Thyroid gland (tissue), 4 donors: ENCODE measurements at regions not wholly inside any gene's neighbourhood (a gene's known extent, or its start where the extent isn't known, plus 50 kb on each side); places are given as distances from the start of the nearest gene placed in this dataset.
"Not testable (repeated sequence)": the region's sequence is repeated elsewhere in the genome, so short reads cannot be mapped to it uniquely, and the experiment has no call there.

ENCODE experiments used
- DNase-seq, 2 donors: peaks; one replicate each; pipeline ENCODE4 v3.0.0-alpha.2; 2019
- H3K27ac ChIP-seq, 3 donors: fragments of 200-600 bp; sonication (generic); 1 replicate in 2 of 3; 2 replicates in 1 of 3; pipeline ENCODE4 v1.5.1; 2016 to 2019; ENCODE audit warnings: mild to moderate bottlenecking in 1 of 3, moderate library complexity in 1 of 3
- H3K27me3 ChIP-seq: fragments of 200-600 bp; sonication (generic); one replicate; pipeline ENCODE4 v1.5.1; 2019
- H3K36me3 ChIP-seq, 2 donors: fragments of 200-600 bp; sonication (generic); one replicate each; pipeline ENCODE4 v1.5.1; 2016 to 2019
- H3K4me1 ChIP-seq, 2 donors: fragments of 200-600 bp; sonication (generic); one replicate each; pipeline ENCODE4 v1.5.1; 2017 to 2019
- H3K4me3 ChIP-seq, 3 donors: fragments of 200-600 bp; sonication (generic); replicated peaks in 1 of 3; 1 replicate in 2 of 3; 2 replicates in 1 of 3; pipeline ENCODE4 v1.5.1; 2016; ENCODE audit warnings: mild to moderate bottlenecking in 1 of 3
- H3K9me3 ChIP-seq: fragments of 200-600 bp; sonication (generic); one replicate; pipeline ENCODE4 v1.5.1; 2017
- POLR2A ChIP-seq, 2 donors: fragments of 450-650 bp; IDR thresholded peaks; one replicate each; pipeline ENCODE4 v1.6.1; 2017; ENCODE audit warnings: antibody characterized with exemption in 2 of 2, mild to moderate bottlenecking in 2 of 2, moderate library complexity in 1 of 2
- whole genome bisulfite sequencing, 2 donors: methylation state at CpG; one replicate each; pipeline ENCODE4 v1.1.5; 2017; 5-methylcytosine and 5-hydroxymethylcytosine counted together
- intact Hi-C: fragments of 100-400 bp; cut with DNase I; formaldehyde crosslinking; loops from one replicate; pipeline ENCODE4 v1.15.1; 2023
- TF ChIP-seq, protein P1 (sequence below), 6 experiments: fragments of 200-600 bp in 3 of 6; fragments of 450-650 bp in 3 of 6; sonication (generic) in 3 of 6; IDR thresholded peaks; one replicate each; pipeline ENCODE4 v1.5.1; 2016 to 2019; ENCODE audit warnings: antibody characterized with exemption in 6 of 6, mild to moderate bottlenecking in 2 of 6, inconsistent platforms in 1 of 6, moderate library complexity in 1 of 6

DNA sequence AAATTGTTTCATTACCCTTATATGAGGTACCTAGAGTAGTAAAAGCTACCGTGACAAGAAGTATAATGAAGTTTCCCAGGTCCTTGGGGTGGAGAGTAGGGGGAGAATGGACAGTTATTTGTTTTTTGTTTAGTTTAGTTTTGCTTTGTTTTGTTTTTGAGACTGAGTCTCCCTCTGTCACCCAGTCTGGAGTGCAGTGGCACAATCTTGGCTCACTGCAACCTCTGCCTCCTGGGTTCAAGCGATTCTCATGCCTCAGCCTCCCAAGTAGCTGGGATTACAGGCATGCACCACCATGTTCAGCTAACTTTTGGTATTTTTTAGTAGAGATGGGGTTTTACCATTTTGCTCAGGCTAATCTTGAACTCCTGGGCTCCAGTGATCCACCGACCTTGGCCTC lies 94.2 kb downstream of the VPREB1 start:
- H3K4me1 ChIP-seq, H3K4me3 ChIP-seq, intact Hi-C loops, DNase-seq, H3K27ac ChIP-seq, H3K9me3 ChIP-seq, H3K36me3 ChIP-seq, H3K27me3 ChIP-seq: not testable (repeated sequence)
- 65 to 82% methylated on average over 3 of the region's 3 CpGs for WGBS, 2 donors

GRCh38 chr22:22341736-22342135 lies 97.2 kb downstream of the VPREB1 start:
- no peak overlapping the region for H3K4me3 ChIP-seq
- H3K27ac ChIP-seq: no peak overlapping the region
- TF ChIP-seq, protein P1, sequence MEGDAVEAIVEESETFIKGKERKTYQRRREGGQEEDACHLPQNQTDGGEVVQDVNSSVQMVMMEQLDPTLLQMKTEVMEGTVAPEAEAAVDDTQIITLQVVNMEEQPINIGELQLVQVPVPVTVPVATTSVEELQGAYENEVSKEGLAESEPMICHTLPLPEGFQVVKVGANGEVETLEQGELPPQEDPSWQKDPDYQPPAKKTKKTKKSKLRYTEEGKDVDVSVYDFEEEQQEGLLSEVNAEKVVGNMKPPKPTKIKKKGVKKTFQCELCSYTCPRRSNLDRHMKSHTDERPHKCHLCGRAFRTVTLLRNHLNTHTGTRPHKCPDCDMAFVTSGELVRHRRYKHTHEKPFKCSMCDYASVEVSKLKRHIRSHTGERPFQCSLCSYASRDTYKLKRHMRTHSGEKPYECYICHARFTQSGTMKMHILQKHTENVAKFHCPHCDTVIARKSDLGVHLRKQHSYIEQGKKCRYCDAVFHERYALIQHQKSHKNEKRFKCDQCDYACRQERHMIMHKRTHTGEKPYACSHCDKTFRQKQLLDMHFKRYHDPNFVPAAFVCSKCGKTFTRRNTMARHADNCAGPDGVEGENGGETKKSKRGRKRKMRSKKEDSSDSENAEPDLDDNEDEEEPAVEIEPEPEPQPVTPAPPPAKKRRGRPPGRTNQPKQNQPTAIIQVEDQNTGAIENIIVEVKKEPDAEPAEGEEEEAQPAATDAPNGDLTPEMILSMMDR (IDR thresholded peaks at IDR 0.05): no peak
- TF ChIP-seq POLR2A (IDR thresholded peaks at IDR 0.05): no peak
- DNase-seq: no peak
- intact Hi-C loops: no loop called here
- no peaks in the 10 kb centered on the region for H3K9me3 ChIP-seq
- H3K4me1 ChIP-seq: peaks cover 0 to 6% of the 10 kb centered on the region in 2 donors
- no peaks in the 10 kb centered on the region for H3K36me3 ChIP-seq
- 73 to 74% methylated on average over 4 of the region's 4 CpGs for WGBS, 2 donors
- no peaks in the 10 kb centered on the region for H3K27me3 ChIP-seq

DNA sequence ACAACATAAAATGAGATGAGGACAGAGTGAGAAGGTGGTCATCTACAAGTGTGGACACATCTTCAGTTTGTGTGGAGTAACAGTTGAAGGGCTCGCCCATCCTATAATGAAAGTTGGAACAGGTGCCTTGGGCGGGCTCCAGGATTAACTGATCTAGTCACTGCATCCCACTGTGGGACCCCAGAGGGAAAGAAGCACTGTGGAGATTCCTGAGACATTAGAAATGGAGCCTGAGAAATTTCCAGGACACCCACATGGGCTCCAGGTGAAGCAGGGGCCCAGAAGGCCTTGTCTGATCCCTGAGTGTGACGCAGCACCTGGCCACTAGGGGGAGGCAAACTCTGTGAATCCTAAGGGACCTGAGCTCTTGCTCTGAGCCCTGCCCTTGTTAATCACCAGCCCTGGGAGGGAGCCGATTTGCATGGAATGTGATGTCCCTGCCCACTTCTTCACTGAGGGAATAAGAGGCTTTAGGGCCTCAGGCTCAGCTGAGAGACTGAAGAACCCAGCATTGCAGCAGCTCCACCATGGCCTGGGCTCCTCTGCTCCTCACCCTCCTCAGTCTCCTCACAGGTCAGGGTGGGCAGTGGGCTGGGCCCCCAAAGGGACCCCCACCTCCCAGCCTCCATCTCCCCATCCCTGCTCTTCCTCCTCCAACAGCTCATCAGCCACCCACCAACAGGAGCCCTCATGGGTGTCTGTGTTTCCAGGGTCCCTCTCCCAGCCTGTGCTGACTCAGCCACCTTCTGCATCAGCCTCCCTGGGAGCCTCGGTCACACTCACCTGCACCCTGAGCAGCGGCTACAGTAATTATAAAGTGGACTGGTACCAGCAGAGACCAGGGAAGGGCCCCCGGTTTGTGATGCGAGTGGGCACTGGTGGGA lies 98.4 kb downstream of the VPREB1 start:
- TF ChIP-seq POLR2A (IDR thresholded peaks at IDR 0.05): no peak
- TF ChIP-seq, protein P1 (IDR thresholded peaks at IDR 0.05): peak; percentile 74 to 96 (median 84)
- Histone ChIP-seq H3K27me3 (no peaks in the 10 kb centered on the region), H3K27ac (no peak overlapping the region), H3K4me3 (no peak overlapping the region), H3K36me3 (no peaks in the 10 kb centered on the region), H3K4me1 (peaks cover 0 to 6% of the 10 kb centered on the region in 2 donors), H3K9me3 (no peaks in the 10 kb centered on the region)
- intact Hi-C loops: no loop called here
- DNase-seq: peak; percentile 87 to 95
- WGBS, 2 donors: 57 to 61% methylated on average over 6 to 7 of the region's 8 CpGs

DNA sequence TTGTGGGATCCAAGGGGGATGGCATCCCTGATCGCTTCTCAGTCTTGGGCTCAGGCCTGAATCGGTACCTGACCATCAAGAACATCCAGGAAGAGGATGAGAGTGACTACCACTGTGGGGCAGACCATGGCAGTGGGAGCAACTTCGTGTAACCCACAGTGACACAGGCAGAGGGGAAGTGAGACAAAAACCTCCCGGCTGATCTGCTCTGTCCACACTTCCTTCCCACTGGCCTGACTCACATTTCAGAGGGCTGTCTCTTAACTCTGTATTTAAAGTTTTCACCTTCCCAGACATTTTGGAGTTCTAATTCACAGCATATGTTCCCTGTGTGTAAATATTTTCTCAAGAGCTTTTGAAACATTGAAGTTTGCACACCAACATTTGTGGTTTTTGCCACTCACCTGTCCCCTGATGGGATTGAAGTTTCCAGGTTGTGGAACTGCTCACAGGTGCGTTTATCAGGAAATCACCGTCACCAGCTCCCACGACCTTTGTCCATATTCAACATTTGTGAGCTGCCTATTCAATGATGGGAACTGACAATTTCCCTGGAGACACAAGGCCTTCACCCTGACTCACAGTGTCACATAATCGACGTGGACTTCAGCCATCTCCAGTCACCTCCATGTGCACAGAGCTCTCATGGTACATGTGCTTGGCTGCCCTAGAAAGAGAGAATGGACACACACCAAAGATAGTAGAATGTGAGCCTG lies 99.2 kb downstream of the VPREB1 start:
- no peak overlapping the region for H3K27ac ChIP-seq
- H3K27me3 ChIP-seq: no peaks in the 10 kb centered on the region
- intact Hi-C loops: no loop called here
- H3K4me1 ChIP-seq: peaks cover 0 to 6% of the 10 kb centered on the region in 2 donors
- 77 to 78% methylated on average over 9 of the region's 9 CpGs for WGBS, 2 donors
- TF ChIP-seq, protein P1 (IDR thresholded peaks at IDR 0.05): no peak
- TF ChIP-seq POLR2A (IDR thresholded peaks at IDR 0.05): no peak
- no peaks in the 10 kb centered on the region for H3K9me3 ChIP-seq
- H3K36me3 ChIP-seq: no peaks in the 10 kb centered on the region
- H3K4me3 ChIP-seq: no peak overlapping the region
- no peak for DNase-seq

GRCh38 chr22:22344430-22344829 lies 99.8 kb downstream of the VPREB1 start:
- H3K27me3 ChIP-seq: no peaks in the 10 kb centered on the region
- WGBS, 2 donors: 69 to 85% methylated on average over 4 to 5 of the region's 5 CpGs
- H3K4me1 ChIP-seq: peaks cover 0 to 6% of the 10 kb centered on the region in 2 donors
- intact Hi-C loops: no loop called here
- H3K36me3 ChIP-seq: no peaks in the 10 kb centered on the region
- H3K27ac ChIP-seq: no peak overlapping the region
- TF ChIP-seq POLR2A (IDR thresholded peaks at IDR 0.05): no peak
- TF ChIP-seq, protein P1 (IDR thresholded peaks at IDR 0.05): no peak
- no peak for DNase-seq
- no peak overlapping the region for H3K4me3 ChIP-seq
- H3K9me3 ChIP-seq: no peaks in the 10 kb centered on the region
